PFSK-1 (cell line): ENCODE measurements at regions not wholly inside any gene's neighbourhood (a gene's known extent, or its start where the extent isn't known, plus 50 kb on each side); places are given as distances from the start of the nearest gene placed in this dataset.

Experiments
- FOXP2 ChIP-seq: optimal IDR thresholded peaks from 2 replicates; pipeline ENCODE3; 2011; ENCODE audit warnings: borderline replicate concordance, control low read depth, inconsistent platforms; ENCODE audit not compliant: insufficient read depth; ENCODE audit errors: extremely low read length, extremely low read depth
- POLR2AphosphoS5 ChIP-seq: IDR thresholded peaks from 2 replicates; pipeline ENCODE4 v1.6.1; 2012; ENCODE audit warnings: low read depth, mild to moderate bottlenecking, control low read depth, low read length, moderate library complexity
- REST ChIP-seq, 2 experiments: IDR thresholded peaks; 2 replicates each; pipeline versions ENCODE4 v1.6.1 to v1.8.0; 2011 to 2012; ENCODE audit warnings: low read depth in 2 of 2, low read length in 2 of 2, control low read depth in 1 of 2, inconsistent platforms in 1 of 2, mild to moderate bottlenecking in 1 of 2, moderate library complexity in 1 of 2; ENCODE audit not compliant: insufficient read depth in 1 of 2
- SIN3A ChIP-seq: IDR thresholded peaks from 2 replicates; pipeline ENCODE4 v1.6.1; 2012; ENCODE audit warnings: mild to moderate bottlenecking, low read length, moderate library complexity, borderline replicate concordance; ENCODE audit not compliant: insufficient read depth
- TAF1 ChIP-seq: IDR thresholded peaks from 2 replicates; pipeline ENCODE4 v1.6.1; 2012; ENCODE audit warnings: low read length, control low read depth, borderline replicate concordance; ENCODE audit not compliant: insufficient read depth

- TF ChIP-seq TAF1: no peak
- no peak for TF ChIP-seq SIN3A
- TF ChIP-seq FOXP2: no peak
- no peak for TF ChIP-seq POLR2AphosphoS5
- TF ChIP-seq REST (IDR thresholded peaks at IDR 0.05; ENCODE audit: insufficient read depth in 1 of 2, low read depth in 2 of 2, low read length in 2 of 2): no peak
Observed at GRCh38 chr10:29922892-29923291, 136.5 kb downstream of the JCAD start.

DNA sequence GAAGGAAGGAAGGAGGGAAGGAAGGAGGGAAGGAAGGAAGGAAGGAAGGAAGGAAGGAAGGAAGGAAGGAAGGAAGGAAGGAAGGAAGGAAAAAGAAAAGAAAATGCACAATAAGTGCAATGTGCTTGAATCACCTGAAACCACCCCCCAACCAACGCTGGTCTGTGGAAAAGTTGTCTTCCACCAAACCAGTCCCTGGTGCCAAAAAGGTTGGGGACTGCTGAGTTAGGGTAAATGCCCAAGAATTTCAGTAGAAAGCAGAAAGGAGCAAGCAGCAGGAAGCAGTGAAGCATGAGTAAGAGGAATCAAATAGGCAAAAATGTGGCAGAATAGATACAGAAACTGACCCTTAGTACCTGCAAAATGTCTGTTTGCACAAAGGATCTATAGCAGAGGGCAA, 137.2 kb downstream of the JCAD start:
- TF ChIP-seq TAF1 (no peak), REST (IDR thresholded peaks at IDR 0.05; ENCODE audit: insufficient read depth in 1 of 2, low read depth in 2 of 2, low read length in 2 of 2) (no peak)

GRCh38 chr10:29921071-29921446, 138.3 kb downstream of the JCAD start:
- TF ChIP-seq REST (IDR thresholded peaks at IDR 0.05; ENCODE audit: insufficient read depth in 1 of 2, low read depth in 2 of 2, low read length in 2 of 2) (no peak), SIN3A (no peak), POLR2AphosphoS5 (no peak), FOXP2 (no peak), TAF1 (no peak)

DNA sequence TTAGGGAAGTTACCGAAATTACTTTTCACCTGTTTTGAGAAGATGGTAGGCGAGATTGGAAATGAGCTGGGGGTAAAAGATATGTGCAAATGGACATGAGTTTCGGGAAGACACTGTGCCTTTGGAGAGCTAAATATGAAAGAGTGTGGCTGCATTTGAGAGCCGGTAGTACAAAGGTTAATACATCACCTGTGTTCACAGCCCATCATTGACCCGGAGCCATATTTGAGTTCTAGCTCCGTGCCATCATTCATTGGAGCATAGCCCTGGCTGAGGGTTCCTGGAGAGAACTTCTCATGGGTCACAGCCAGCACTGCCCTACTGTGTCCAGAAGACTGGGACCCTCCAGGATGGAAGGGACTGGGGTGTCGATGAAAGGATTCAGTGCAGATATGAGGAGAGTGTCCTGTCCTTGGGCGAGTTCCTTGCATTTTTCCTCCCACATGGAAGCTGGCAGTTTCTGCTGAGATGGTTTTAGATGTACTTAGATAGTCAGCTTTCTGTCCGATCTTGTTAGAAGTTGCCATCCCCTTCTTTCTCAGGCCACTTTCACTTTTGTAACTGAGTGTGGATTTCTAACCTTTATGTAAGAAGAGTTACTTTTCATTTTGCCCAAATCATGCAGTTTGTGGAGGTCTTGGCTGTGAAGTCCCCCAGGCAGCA, 138.8 kb downstream of the JCAD start:
- TF ChIP-seq POLR2AphosphoS5 (no peak), FOXP2 (no peak), TAF1 (no peak), REST (IDR thresholded peaks at IDR 0.05; ENCODE audit: insufficient read depth in 1 of 2, low read depth in 2 of 2, low read length in 2 of 2) (no peak), SIN3A (no peak)

DNA sequence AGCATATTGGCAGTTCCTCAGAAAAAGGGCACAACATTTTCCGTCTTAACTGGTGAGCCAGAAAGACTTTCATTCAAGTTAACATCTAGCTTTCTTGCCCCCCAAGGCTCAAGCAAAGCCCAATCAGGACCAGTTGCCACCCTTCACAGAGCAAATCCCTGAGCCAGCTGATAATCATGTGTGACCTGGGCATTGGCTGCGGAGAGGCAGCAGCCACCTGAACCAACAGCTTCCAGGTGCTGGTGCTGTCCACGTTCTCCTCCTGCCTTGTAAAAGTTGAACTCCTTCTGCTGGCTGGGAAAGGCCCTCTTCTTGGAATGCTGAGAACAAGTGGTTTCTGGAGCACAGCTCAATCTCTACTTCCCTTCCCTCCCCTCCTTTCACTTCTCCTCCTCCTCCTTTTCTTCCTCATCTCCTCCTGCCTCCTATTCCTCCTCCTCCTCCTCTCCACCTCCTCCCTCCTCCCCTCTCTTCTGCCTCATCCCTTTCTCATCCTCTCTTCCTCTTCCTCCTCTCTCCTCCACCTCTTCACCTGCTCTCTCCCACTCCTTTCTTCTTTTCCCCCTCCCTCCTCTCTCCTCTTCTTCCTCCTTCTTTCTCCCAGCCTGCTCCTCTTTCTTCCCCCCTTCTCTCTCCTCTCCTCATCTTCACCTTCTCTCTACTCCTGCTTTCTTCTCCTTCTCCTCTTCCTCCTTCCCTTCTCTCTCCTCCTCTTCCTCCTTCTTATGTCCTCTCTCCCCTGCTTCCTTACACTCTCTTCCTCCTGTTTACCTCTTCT, 140.6 kb downstream of the JCAD start:
- no peak for TF ChIP-seq POLR2AphosphoS5
- no peak for TF ChIP-seq SIN3A
- no peak for TF ChIP-seq REST (IDR thresholded peaks at IDR 0.05; ENCODE audit: insufficient read depth in 1 of 2, low read depth in 2 of 2, low read length in 2 of 2)
- TF ChIP-seq FOXP2: no peak
- no peak for TF ChIP-seq TAF1
